ENCODE measurements at regions not wholly inside any gene's neighbourhood (a gene's known extent, or its start where the extent isn't known, plus 50 kb on each side); places are given as distances from the start of the nearest gene placed in this dataset.

DNA sequence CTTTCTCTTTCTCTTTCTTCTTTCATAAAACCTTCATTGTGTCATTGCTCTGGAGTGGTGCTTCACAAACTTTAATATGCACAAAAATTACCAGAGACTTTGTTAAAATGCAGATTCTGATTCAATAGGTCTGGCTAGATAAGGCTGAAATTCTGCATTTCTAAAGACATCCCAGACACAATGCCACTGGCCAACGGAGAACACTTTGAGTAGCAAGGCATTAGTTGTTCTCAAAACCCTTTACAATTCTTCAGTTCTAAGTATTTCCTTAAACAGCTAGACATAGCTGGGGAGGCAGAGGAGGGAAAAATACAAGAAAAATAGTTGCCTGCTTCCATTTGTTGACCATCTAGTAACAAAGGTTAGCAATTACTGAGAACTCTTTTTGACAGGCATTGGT is 101.8 kb upstream of the PIK3C3 start:
- TF ChIP-seq, protein P1, sequence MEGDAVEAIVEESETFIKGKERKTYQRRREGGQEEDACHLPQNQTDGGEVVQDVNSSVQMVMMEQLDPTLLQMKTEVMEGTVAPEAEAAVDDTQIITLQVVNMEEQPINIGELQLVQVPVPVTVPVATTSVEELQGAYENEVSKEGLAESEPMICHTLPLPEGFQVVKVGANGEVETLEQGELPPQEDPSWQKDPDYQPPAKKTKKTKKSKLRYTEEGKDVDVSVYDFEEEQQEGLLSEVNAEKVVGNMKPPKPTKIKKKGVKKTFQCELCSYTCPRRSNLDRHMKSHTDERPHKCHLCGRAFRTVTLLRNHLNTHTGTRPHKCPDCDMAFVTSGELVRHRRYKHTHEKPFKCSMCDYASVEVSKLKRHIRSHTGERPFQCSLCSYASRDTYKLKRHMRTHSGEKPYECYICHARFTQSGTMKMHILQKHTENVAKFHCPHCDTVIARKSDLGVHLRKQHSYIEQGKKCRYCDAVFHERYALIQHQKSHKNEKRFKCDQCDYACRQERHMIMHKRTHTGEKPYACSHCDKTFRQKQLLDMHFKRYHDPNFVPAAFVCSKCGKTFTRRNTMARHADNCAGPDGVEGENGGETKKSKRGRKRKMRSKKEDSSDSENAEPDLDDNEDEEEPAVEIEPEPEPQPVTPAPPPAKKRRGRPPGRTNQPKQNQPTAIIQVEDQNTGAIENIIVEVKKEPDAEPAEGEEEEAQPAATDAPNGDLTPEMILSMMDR (IDR thresholded peaks at IDR 0.05) = no peak
- TF ChIP-seq EZH2phosphoT487 (IDR thresholded peaks at IDR 0.05) = no peak
